ENCODE measurements at regions not wholly inside any gene's neighbourhood (a gene's known extent, or its start where the extent isn't known, plus 50 kb on each side); places are given as distances from the start of the nearest gene placed in this dataset.

DNA sequence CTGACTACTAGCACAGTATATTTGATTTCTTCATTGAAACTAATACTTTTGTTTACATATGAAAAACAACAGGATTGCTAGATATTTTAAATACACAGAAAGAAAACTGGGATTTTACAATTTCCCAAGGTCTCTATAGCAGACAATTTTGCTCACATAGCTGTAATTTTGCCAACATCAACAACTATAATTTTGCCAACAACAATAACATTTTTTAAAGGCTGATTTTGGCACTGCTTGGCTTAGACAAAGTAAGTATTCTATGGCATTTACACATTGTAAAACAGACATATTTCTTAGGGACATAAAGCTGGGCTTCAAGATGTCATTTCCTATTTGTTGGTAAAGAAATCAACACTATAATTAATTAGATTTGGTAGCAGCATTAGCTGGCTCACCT, 922.1 kb downstream of the RAB28 start:
- H3K36me3 ChIP-seq, result no peaks in the 10 kb centered on the region
- ATAC-seq (no peak), DNase-seq (no peak)
- H3K4me1 ChIP-seq, result peaks cover 0 to 8% (median 0%) of the 10 kb centered on the region in 12 donors
- H3K4me3 ChIP-seq, result peak overlapping the region in 5 of 12 donors; percentile 4 to 43 (median 31)
- no peak for TF ChIP-seq POLR2A (IDR thresholded peaks at IDR 0.05)
- TF ChIP-seq, protein P1, sequence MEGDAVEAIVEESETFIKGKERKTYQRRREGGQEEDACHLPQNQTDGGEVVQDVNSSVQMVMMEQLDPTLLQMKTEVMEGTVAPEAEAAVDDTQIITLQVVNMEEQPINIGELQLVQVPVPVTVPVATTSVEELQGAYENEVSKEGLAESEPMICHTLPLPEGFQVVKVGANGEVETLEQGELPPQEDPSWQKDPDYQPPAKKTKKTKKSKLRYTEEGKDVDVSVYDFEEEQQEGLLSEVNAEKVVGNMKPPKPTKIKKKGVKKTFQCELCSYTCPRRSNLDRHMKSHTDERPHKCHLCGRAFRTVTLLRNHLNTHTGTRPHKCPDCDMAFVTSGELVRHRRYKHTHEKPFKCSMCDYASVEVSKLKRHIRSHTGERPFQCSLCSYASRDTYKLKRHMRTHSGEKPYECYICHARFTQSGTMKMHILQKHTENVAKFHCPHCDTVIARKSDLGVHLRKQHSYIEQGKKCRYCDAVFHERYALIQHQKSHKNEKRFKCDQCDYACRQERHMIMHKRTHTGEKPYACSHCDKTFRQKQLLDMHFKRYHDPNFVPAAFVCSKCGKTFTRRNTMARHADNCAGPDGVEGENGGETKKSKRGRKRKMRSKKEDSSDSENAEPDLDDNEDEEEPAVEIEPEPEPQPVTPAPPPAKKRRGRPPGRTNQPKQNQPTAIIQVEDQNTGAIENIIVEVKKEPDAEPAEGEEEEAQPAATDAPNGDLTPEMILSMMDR (IDR thresholded peaks at IDR 0.05), result no peak
- peak overlapping the region in 7 of 12 donors; percentile 16 to 75 (median 52) for H3K27ac ChIP-seq
- H3K9me3 ChIP-seq, result peaks cover 0 to 4% (median 0%) of the 10 kb centered on the region in 12 donors
- intact Hi-C loops (cut with DNase I), result no loop called here
- no peaks in the 10 kb centered on the region for H3K27me3 ChIP-seq

DNA sequence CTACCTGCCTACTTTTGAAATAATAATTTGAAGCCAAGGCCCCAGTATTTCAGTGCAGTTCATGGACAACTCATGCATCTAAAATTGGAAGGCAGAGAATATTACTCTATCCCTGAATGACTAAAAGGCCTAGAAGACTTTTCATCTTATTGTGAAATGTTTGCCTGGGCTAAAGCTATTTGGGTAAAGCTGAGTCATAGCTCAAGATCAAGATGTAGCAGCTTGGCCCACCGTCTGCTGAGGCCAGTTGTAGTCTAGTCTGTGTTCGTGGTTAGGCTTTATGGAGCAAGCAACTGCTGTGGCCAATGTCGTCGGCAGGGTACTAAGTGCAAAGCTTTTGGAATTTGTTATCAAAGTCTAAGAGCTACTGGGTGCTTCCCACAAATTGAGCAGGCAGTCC, 929.1 kb downstream of the RAB28 start:
- H3K36me3 ChIP-seq, result no peaks in the 10 kb centered on the region
- 53 to 73% (median 68%) methylated on average over 4 of the region's 4 CpGs for WGBS, 4 donors
- intact Hi-C loops (cut with DNase I), result no loop called here
- TF ChIP-seq POLR2A (IDR thresholded peaks at IDR 0.05), result no peak
- TF ChIP-seq, protein P1 (IDR thresholded peaks at IDR 0.05), result no peak
- peaks cover 0 to 4% (median 0%) of the 10 kb centered on the region in 12 donors for H3K4me1 ChIP-seq
- H3K4me3 ChIP-seq, result no peak overlapping the region
- H3K9me3 ChIP-seq, result peaks cover 0 to 26% (median 4%) of the 10 kb centered on the region in 12 donors
- ATAC-seq (peak in 1 of 4 donors; percentile 64), DNase-seq (peak in 1 of 5 donors; percentile 32)
- peak overlapping the region in 1 of 12 donors; percentile 45 for H3K27ac ChIP-seq
- H3K27me3 ChIP-seq, result no peaks in the 10 kb centered on the region

DNA sequence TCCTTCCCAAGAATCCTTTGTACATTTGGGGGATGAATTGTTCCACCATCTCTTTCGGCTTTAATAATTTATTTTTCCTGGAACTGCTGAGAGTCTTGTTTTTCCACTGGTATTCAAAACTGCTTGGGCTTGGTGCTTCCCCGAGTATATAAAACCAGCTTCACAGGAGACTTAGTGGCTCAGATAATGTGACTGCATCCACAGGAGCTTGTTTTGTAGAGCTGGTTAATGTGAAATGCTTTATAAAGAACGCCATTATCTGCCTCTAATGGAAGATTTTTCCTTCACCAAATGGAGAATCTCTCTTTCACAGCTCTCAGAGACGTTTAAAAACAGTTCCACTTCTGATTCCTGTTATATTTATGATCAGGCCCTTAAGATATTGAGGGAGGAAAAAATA, 935.5 kb downstream of the RAB28 start:
- no peak overlapping the region for H3K27ac ChIP-seq
- ATAC-seq, result no peak
- TF ChIP-seq, protein P1 (IDR thresholded peaks at IDR 0.05), result no peak
- TF ChIP-seq POLR2A (IDR thresholded peaks at IDR 0.05), result no peak
- H3K4me1 ChIP-seq, result peaks cover 0 to 6% (median 0%) of the 10 kb centered on the region in 12 donors
- H3K36me3 ChIP-seq, result no peaks in the 10 kb centered on the region
- H3K27me3 ChIP-seq, result no peaks in the 10 kb centered on the region
- no peak overlapping the region for H3K4me3 ChIP-seq
- H3K9me3 ChIP-seq, result peaks cover 0 to 26% (median 4%) of the 10 kb centered on the region in 12 donors
- intact Hi-C loops (cut with DNase I), result no loop called here
- DNase-seq, result no peak
- WGBS, 4 donors, result 35 to 55% (median 42%) methylated on average over 4 of the region's 4 CpGs

DNA sequence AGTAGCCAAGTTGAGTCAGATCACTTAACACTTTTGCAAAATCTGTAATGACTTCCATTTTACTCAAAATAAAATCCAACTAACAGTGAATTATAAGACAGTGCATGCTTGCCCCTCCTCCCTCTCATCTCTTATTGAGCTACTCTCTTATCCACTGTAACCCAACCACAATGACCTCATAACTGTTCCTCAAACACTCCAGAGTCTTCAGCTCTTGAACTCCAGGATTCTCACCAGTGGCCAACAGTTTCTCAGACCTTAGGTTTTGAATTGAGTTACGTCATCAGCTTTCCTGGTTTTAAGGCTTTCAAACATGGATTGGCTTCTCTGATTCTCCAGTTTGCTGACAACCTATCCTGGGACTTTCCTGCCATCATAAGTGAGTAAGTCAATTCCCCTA, 938.3 kb downstream of the RAB28 start:
- Histone ChIP-seq H3K9me3 (peaks cover 0 to 7% (median under 1%) of the 10 kb centered on the region in 12 donors), H3K4me3 (no peak overlapping the region), H3K27me3 (no peaks in the 10 kb centered on the region), H3K4me1 (peaks cover 0 to 6% (median 0%) of the 10 kb centered on the region in 12 donors), H3K36me3 (no peaks in the 10 kb centered on the region), H3K27ac (no peak overlapping the region)
- no peak for TF ChIP-seq POLR2A (IDR thresholded peaks at IDR 0.05)
- TF ChIP-seq, protein P1 (IDR thresholded peaks at IDR 0.05), result no peak
- DNase-seq (no peak), ATAC-seq (no peak)
- 0 to 77% (median 52%) methylated on average over 1 of the region's 1 CpG for WGBS, 4 donors
- intact Hi-C loops (cut with DNase I), result no loop called here

All from heart left ventricle (tissue), 16 donors.